Right cardiac atrium (tissue), 5 donors: ENCODE measurements at regions not wholly inside any gene's neighbourhood (a gene's known extent, or its start where the extent isn't known, plus 50 kb on each side); places are given as distances from the start of the nearest gene placed in this dataset.

Experiments
- ATAC-seq, 2 donors: fragments of 200-7000 bp; cut with Tn5 transposase; one replicate each; pipeline versions ENCODE4 v1.8.0 to v1.9.1; 2020; ENCODE audit warnings: moderate library complexity in 2 of 2, mild to moderate bottlenecking in 1 of 2
- DNase-seq, 3 donors: peaks; one replicate each; pipeline ENCODE4 v3.0.0-alpha.2; 2020
- H3K27ac ChIP-seq: one replicate; pipeline ENCODE4 v1.5.1; 2013; ENCODE audit warnings: mild to moderate bottlenecking, low read length, control low read depth, moderate library complexity
- H3K27me3 ChIP-seq: one replicate; pipeline ENCODE4 v1.6.1; 2013; ENCODE audit not compliant: control insufficient read depth, insufficient read depth
- H3K4me1 ChIP-seq: one replicate; pipeline ENCODE4 v1.6.1; 2013; ENCODE audit warnings: low read length; ENCODE audit not compliant: control insufficient read depth, insufficient read depth
- H3K4me3 ChIP-seq: one replicate; pipeline ENCODE4 v1.5.1; 2013; ENCODE audit warnings: low read length, control low read depth
- H3K9me3 ChIP-seq: one replicate; pipeline ENCODE4 v1.6.1; 2013; ENCODE audit warnings: low read length; ENCODE audit not compliant: control insufficient read depth
- WGBS: extraction: QIAGEN DNeasy Blood & Tissue Kit; methylation state at CpG from one replicate; pipeline ENCODE4 v1.1.7; 2013; 5-methylcytosine and 5-hydroxymethylcytosine counted together
- intact Hi-C, 4 donors: fragments of 100-400 bp; cut with DNase I; formaldehyde crosslinking; loops; one replicate each; pipeline versions ENCODE4 v1.11.0 to v1.14.0; 2022 to 2023
- donor health status: healthy with polysubstance abuse.
- donor health status: DM: no; HTN: yes; CAD: no.
- donor health status: DM: no; HTN: no; CAD: no.
- donor health status: DM: no; HTN: yes; CAD: no; lungs with severe emphysema.
- donor health status: DM: yes; HTN: yes; CAD: no.

DNA sequence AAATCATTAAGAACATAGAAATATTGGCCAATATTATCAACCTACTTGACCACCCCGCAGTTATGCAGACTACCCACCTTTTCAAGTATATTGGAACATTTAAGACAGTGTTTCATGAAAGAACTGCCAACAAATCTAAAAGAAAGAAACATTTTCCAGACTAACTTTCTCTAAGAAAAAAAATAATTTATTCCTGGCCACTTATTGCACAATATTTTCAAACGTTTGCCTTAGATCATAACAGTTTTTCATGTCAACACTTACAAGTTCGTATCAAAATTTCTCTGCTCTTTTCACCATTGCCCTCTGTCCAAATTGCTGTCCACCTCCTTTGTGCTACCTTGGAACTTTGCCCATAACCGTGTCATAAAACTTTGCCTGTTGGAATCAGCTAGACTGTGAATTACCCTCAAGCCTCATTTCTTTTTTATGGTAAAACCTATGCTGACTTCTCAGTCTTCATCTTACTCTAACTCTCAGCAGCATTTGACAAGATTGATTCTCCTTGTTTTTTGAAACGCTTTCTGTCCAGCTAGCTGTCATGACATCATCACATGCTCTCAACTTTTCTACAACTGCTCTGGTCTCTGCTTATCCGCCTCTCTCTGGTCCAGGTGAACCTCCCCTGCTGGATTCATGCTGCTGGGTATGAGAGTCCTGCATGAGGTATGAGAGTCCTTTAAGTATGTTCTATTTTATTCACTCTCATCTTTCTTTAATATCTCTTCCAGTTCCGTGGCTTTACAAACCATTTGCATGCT, 92.8 kb upstream of the CHRM3 start:
- Histone ChIP-seq H3K9me3 (no peaks in the 10 kb centered on the region), H3K27ac (no peak overlapping the region), H3K27me3 (no peaks in the 10 kb centered on the region), H3K4me1 (no peaks in the 10 kb centered on the region), H3K4me3 (no peak overlapping the region)
- intact Hi-C loops = no loop called here
- DNase-seq = no peak
- WGBS = 47% methylated on average over 7 of the region's 7 CpGs
- no peak for ATAC-seq

DNA sequence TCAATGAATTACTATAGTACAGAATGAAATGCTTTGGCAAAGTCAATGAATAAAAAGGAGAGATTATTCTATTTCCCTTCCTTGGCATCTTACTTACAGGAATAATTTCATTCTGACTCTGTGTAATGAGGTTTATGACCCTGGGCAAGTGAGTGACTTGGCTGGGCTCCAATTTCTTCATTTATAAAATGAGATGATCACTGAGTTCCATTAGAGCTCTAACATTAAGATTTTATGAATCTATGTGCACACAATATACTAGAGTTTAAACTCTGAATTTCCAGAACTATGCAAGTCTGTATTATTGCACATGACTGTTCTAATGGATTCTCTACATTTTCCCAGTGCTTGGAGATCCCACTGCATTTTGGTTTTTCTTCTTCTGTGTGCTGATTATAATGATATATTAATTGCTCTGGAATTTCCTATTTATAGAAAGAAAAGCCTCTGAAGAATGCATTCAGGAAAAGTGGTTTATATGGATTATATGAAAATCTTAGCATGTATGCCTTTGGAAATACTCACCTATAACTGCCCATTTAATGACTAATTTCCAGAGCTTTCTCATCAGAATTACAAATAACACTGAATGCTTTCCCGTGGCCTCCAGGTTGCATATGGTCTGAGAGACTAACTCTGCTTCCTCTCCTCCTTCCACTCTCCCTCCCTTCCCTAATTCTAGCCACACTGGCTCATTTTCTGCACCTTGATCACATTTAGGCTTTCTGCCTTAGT, 97.4 kb upstream of the CHRM3 start:
- Histone ChIP-seq H3K4me1 (no peaks in the 10 kb centered on the region), H3K4me3 (no peak overlapping the region), H3K9me3 (no peaks in the 10 kb centered on the region), H3K27ac (no peak overlapping the region), H3K27me3 (no peaks in the 10 kb centered on the region)
- no peak for ATAC-seq
- WGBS = 52% methylated on average over 1 of the region's 1 CpG
- no peak for DNase-seq
- intact Hi-C loops = no loop called here

DNA sequence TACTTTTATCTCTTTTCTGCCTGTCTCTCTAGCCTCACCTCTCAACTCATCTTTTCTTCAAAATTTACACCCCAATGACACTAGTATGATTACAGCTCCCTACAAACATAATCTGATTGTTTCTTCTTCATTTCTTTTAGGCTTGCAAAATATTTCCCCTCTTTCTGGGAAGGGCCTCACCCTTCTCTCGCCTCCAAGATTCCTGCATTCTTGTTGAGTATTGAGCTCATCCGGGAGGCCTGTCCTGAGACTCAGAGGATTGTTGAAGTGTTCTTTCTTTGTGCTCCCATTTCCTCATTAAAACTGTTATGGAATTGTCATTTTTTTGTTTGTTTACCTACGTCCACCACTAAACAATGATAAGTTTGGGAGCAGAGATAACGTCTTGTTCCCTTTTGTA, 99.1 kb upstream of the CHRM3 start:
- no peak overlapping the region for H3K4me3 ChIP-seq
- intact Hi-C loops = no loop called here
- no peak for ATAC-seq
- no peaks in the 10 kb centered on the region for H3K9me3 ChIP-seq
- no peaks in the 10 kb centered on the region for H3K4me1 ChIP-seq
- WGBS = 58% methylated on average over 4 of the region's 4 CpGs
- DNase-seq = no peak
- H3K27ac ChIP-seq = no peak overlapping the region
- H3K27me3 ChIP-seq = no peaks in the 10 kb centered on the region

GRCh38 chr1:239283216-239283615, 103.2 kb upstream of the CHRM3 start:
- intact Hi-C loops = no loop called here
- no peak for DNase-seq
- Histone ChIP-seq H3K9me3 (no peaks in the 10 kb centered on the region), H3K27me3 (no peaks in the 10 kb centered on the region), H3K27ac (no peak overlapping the region), H3K4me1 (no peaks in the 10 kb centered on the region), H3K4me3 (no peak overlapping the region)
- no peak for ATAC-seq
- WGBS = 62% methylated on average over 6 of the region's 6 CpGs

DNA sequence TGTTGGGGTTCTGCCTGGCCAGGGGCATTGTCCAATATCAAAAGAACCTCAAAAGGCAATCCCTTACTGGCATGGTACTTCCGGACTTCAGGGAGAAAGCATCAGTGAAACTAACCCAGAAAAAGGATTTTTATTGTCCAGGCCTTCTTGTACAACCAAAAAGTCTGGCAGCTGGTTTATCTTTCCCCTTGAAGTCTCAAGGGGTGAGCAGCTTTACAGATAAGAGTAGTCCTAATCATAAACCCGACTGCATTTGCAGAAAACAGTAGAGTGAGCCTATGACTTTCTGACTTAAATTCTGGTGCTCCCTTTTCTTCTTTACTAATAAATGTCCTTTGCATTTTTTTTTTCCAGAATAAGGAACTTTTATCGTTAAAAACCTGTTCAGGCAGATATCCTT, 104.0 kb upstream of the CHRM3 start:
- intact Hi-C loops = no loop called here
- H3K27ac ChIP-seq = no peak overlapping the region
- no peaks in the 10 kb centered on the region for H3K4me1 ChIP-seq
- no peaks in the 10 kb centered on the region for H3K27me3 ChIP-seq
- no peak overlapping the region for H3K4me3 ChIP-seq
- H3K9me3 ChIP-seq = no peaks in the 10 kb centered on the region
- 15% methylated on average over 3 of the region's 3 CpGs for WGBS
- ATAC-seq = no peak
- DNase-seq = no peak

DNA sequence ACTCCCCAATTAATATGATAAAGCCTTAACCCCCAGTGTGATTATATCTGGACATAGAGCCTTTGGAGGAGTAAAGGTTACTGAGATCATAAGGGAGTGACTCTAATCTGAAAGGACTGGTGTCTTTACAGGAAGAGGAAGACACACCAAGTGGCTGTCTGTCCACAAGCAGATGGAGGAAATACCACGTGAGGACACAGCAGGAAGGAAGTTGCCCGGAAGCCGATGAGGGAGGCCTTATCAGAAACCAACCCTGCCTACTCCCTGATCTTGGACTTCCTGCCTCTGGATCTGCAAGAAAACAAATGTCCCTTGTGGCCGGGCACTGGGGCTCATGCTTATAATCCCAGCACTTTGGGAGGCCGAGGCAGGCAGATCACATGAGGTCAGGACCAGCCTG, 110.3 kb upstream of the CHRM3 start:
- Histone ChIP-seq H3K4me3 (no peak overlapping the region), H3K27me3 (no peaks in the 10 kb centered on the region), H3K27ac (no peak overlapping the region), H3K9me3 (no peaks in the 10 kb centered on the region), H3K4me1 (no peaks in the 10 kb centered on the region)
- DNase-seq (no peak), ATAC-seq (no peak)
- 51% methylated on average over 5 of the region's 5 CpGs for WGBS
- intact Hi-C loops = no loop called here

DNA sequence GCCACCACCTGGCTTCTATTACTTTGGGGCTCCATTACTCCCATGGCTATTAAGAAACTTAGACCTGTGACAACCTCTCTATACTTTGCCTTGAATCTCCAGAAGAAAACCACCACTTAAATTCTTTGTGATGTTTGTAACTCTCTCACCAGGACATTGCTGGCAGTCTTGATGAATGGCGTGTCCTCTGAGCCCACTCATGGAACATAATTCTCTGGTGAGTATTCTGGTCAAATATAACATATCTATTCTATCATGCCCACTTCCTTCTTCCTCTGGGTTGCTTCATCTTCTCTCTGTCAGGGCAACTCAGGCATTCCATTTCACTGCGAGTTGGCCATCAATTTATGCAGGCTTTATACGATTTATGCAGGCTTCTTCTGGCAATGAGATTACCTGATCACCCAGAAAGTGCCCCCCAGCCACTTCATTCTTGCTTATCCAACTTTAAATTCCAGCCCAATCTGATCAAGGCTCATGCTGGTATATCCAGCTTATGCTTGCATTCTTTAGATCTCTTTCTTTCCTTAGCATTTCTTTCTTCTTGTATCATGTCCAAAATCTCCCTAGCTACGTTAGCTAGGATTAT, 112.0 kb upstream of the CHRM3 start:
- intact Hi-C loops = no loop called here
- Histone ChIP-seq H3K4me1 (no peaks in the 10 kb centered on the region), H3K4me3 (no peak overlapping the region), H3K27me3 (no peaks in the 10 kb centered on the region), H3K9me3 (no peaks in the 10 kb centered on the region), H3K27ac (no peak overlapping the region)
- DNase-seq = no peak
- no peak for ATAC-seq
- 74% methylated on average over 4 of the region's 4 CpGs for WGBS

DNA sequence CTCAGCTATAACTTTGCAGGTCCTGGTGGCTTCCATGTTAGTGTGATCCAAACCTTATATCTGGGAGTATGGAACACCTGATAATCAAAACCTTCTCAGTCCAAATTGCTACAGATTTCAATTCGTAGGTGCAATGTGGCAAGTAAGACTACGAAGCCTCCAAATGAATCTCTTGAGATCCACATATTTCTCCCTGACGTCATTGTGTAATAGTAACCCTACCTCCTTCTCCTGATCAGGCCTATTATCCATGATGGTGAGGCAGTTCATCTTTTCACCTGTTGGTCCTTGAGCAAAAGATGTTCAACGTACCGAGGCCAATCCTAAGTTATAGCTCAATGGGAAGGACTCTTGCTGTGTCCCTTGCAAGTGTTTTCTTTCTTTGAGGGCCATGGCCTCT, 115.9 kb upstream of the CHRM3 start:
- H3K4me1 ChIP-seq = no peaks in the 10 kb centered on the region
- intact Hi-C loops = no loop called here
- no peaks in the 10 kb centered on the region for H3K27me3 ChIP-seq
- H3K9me3 ChIP-seq = no peaks in the 10 kb centered on the region
- no peak for DNase-seq
- H3K4me3 ChIP-seq = no peak overlapping the region
- no peak overlapping the region for H3K27ac ChIP-seq
- whole genome bisulfite sequencing = 90% methylated on average over 5 of the region's 5 CpGs
- no peak for ATAC-seq

DNA sequence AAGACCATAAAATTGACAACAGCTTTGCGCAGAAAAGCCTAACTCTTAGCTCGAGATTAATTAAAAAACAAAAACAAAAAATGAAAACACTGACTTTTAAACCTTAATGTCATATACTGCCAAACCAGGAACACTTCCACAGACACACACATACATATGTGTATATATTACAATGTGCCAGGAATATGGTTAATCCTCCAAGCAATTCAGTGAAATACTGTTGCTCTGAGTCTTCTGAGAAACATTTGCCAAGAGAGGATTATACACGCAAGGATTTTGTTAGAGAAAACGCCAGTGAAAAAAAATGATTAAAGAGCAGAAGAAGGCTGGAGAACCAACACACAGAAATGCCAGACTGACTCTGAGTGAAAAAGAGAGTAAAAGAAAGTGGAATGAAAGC, 116.7 kb upstream of the CHRM3 start:
- H3K4me3 ChIP-seq = no peak overlapping the region
- no peak for ATAC-seq
- DNase-seq = no peak
- no peaks in the 10 kb centered on the region for H3K4me1 ChIP-seq
- no peak overlapping the region for H3K27ac ChIP-seq
- intact Hi-C loops = no loop called here
- H3K9me3 ChIP-seq = no peaks in the 10 kb centered on the region
- no peaks in the 10 kb centered on the region for H3K27me3 ChIP-seq
- WGBS = 83% methylated on average over 4 of the region's 4 CpGs

DNA sequence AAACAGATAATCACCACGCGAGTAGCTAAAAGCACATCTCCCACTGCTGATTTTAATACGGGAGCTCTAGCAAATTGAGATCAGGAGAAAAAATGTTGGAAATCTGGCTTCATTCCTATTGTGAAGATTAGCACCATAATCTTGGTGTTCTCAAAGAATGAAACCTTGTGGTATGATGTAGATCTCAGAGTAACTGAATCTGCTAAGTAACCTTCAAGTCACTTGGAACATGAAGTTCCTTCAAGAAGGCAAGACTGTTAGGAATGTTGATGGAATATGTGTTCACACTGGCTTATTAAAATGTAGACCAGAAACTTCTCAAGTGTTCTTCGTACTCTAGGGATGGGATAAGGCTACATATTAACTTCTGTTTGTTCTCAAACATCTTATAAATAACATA, 117.4 kb upstream of the CHRM3 start:
- intact Hi-C loops = no loop called here
- Histone ChIP-seq H3K27ac (no peak overlapping the region), H3K27me3 (no peaks in the 10 kb centered on the region), H3K9me3 (no peaks in the 10 kb centered on the region), H3K4me1 (no peaks in the 10 kb centered on the region), H3K4me3 (no peak overlapping the region)
- WGBS = 67% methylated on average over 4 of the region's 4 CpGs
- ATAC-seq = no peak
- no peak for DNase-seq

GRCh38 chr1:239268007-239268406, 118.4 kb upstream of the CHRM3 start:
- intact Hi-C loops = no loop called here
- ATAC-seq = no peak

More at GRCh38 chr1:239268007-239268406, 118.4 kb upstream of the CHRM3 start:
- no peak for DNase-seq
- Histone ChIP-seq H3K4me3 (no peak overlapping the region), H3K27ac (no peak overlapping the region), H3K9me3 (no peaks in the 10 kb centered on the region), H3K4me1 (no peaks in the 10 kb centered on the region), H3K27me3 (no peaks in the 10 kb centered on the region)
- 81% methylated on average over 6 of the region's 6 CpGs for WGBS
